NB4 (cell line): ENCODE measurements at regions not wholly inside any gene's neighbourhood (a gene's known extent, or its start where the extent isn't known, plus 50 kb on each side); places are given as distances from the start of the nearest gene placed in this dataset.

ENCODE experiments used
- DNase-seq: peaks from one replicate; pipeline ENCODE4 v3.0.0; 2010; ENCODE audit warnings: low read depth
- H3K4me3 ChIP-seq: one replicate; pipeline ENCODE4 v1.5.1; 2011; ENCODE audit warnings: mild to moderate bottlenecking, low read depth, low read length, moderate library complexity
- CTCF ChIP-seq: IDR thresholded peaks from one replicate; pipeline ENCODE4 v1.5.1; 2012; ENCODE audit warnings: low read depth, low read length
- MAX ChIP-seq: IDR thresholded peaks from 2 replicates; pipeline ENCODE4 v1.6.1; 2011; ENCODE audit warnings: low read depth, low read length
- MYC ChIP-seq: IDR thresholded peaks from 2 replicates; pipeline ENCODE4 v1.6.1; 2011; ENCODE audit warnings: low read depth, low read length
- POLR2A ChIP-seq: IDR thresholded peaks from 2 replicates; pipeline ENCODE4 v1.6.1; 2011; ENCODE audit warnings: mild to moderate bottlenecking; ENCODE audit not compliant: insufficient read length; ENCODE audit errors: extremely low read depth

GRCh38 chr4:158008551-158009218 lies 164.1 kb downstream of the GASK1B start:
- no peak overlapping the region for H3K4me3 ChIP-seq
- TF ChIP-seq CTCF (no peak), POLR2A (no peak), MAX (no peak), MYC (no peak)
- no peak for DNase-seq

GRCh38 chr4:158007566-158007965 lies 165.3 kb downstream of the GASK1B start:
- DNase-seq = no peak
- no peak overlapping the region for H3K4me3 ChIP-seq
- TF ChIP-seq MYC (no peak), POLR2A (no peak)

GRCh38 chr4:158006990-158007389 lies 165.8 kb downstream of the GASK1B start:
- DNase-seq = no peak
- H3K4me3 ChIP-seq = no peak overlapping the region
- no peak for TF ChIP-seq POLR2A
- no peak for TF ChIP-seq CTCF
- no peak for TF ChIP-seq MAX
- TF ChIP-seq MYC = no peak

- no peak for DNase-seq
- no peak overlapping the region for H3K4me3 ChIP-seq
- TF ChIP-seq MYC (no peak), CTCF (no peak), POLR2A (no peak), MAX (no peak)
Measured at GRCh38 chr4:158005021-158005420, 167.8 kb downstream of the GASK1B start.

GRCh38 chr4:158004101-158004500 lies 168.7 kb downstream of the GASK1B start:
- H3K4me3 ChIP-seq = no peak overlapping the region
- DNase-seq = no peak
- TF ChIP-seq MAX (no peak), POLR2A (no peak), CTCF (no peak), MYC (no peak)

GRCh38 chr4:158003212-158003611 lies 169.6 kb downstream of the GASK1B start:
- no peak overlapping the region for H3K4me3 ChIP-seq
- TF ChIP-seq MYC = no peak
- TF ChIP-seq MAX = no peak
- no peak for TF ChIP-seq CTCF
- no peak for TF ChIP-seq POLR2A
- no peak for DNase-seq
